A549 (cell line): ENCODE measurements at regions not wholly inside any gene's neighbourhood (a gene's known extent, or its start where the extent isn't known, plus 50 kb on each side); places are given as distances from the start of the nearest gene placed in this dataset.

Experiments used
- ATAC-seq, 2 experiments: fragments of 200-7000 bp in 1 of 2; fragments of >200 bp in 1 of 2; cut with Nextera tagmentation in 1 of 2; cut with Tn5 transposase in 1 of 2; 3 replicates each; pipeline versions ENCODE4 v1.8.0 to v1.9.1; 2018 to 2020; ENCODE audit warnings: mild to moderate bottlenecking in 1 of 2, moderate library complexity in 1 of 2
- CTCF ChIA-PET: fragments of 300-600 bp; sonication (Branson Sonifier 250); formaldehyde crosslinking; extraction: SDS; loops from one replicate; lab custom pipeline; 2021; ENCODE audit warnings: antibody characterized with exemption, inconsistent platforms; lab: Yijun Ruan, JAX
- POLR2A ChIA-PET: fragments of 350-600 bp; formaldehyde crosslinking; extraction: SDS; loops from one replicate; lab custom pipeline; 2021; ENCODE audit warnings: antibody characterized with exemption, inconsistent platforms; lab: Yijun Ruan, JAX
- DNase-seq, 2 experiments: peaks; one replicate each; pipeline versions ENCODE4 v3.0.0 to v3.0.0-alpha.2; 2011 to 2016; ENCODE audit warnings: low read depth in 1 of 2, low spot score in 1 of 2
- FAIRE-seq: peaks from 2 replicates; lab custom pipeline; 2011; peaks lifted over from hg19 to GRCh38; lab: Jason Lieb, UNC
- H3K27ac ChIP-seq, 2 experiments: fragments of >200 bp; sonication (Bioruptor Twin); formaldehyde crosslinking; 3 replicates each; pipeline ENCODE4 v1.5.1; 2016 to 2017
- H3K4me1 ChIP-seq: fragments of >200 bp; sonication (Bioruptor Twin); formaldehyde crosslinking; 3 replicates; pipeline ENCODE4 v1.6.1; 2016
- H3K4me2 ChIP-seq: fragments of >200 bp; sonication (Bioruptor Twin); formaldehyde crosslinking; 3 replicates; pipeline ENCODE4 v1.6.1; 2016
- H3K4me3 ChIP-seq: fragments of >200 bp; sonication (Bioruptor Twin); formaldehyde crosslinking; 3 replicates; pipeline ENCODE4 v1.5.1; 2016
- H3K9me3 ChIP-seq: fragments of >200 bp; sonication (Bioruptor Twin); formaldehyde crosslinking; 3 replicates; pipeline ENCODE4 v1.6.1; 2016
- CBX8 ChIP-seq: fragments of 200-600 bp; sonication (generic); IDR thresholded peaks from 2 replicates; pipeline ENCODE4 v1.6.1; 2016
- CHD4 ChIP-seq: fragments of 200-600 bp; sonication (generic); IDR thresholded peaks from 2 replicates; pipeline ENCODE4 v1.6.1; 2016; ENCODE audit warnings: antibody characterized with exemption, mild to moderate bottlenecking, borderline replicate concordance
- CTCF ChIP-seq: fragments of >200 bp; sonication (Bioruptor Twin); formaldehyde crosslinking; IDR thresholded peaks from 3 replicates; pipeline ENCODE4 v1.5.1; 2016
- EP300 ChIP-seq, 2 experiments: fragments of >200 bp; sonication (Bioruptor Twin); formaldehyde crosslinking; IDR thresholded peaks; 2 replicates in 1 of 2; 3 replicates in 1 of 2; pipeline ENCODE4 v1.6.1; 2016 to 2017
- ESRRA ChIP-seq: fragments of 150-350 bp; IDR thresholded peaks from 2 replicates; pipeline ENCODE4 v1.6.1; 2014; ENCODE audit warnings: mild to moderate bottlenecking, low read length, borderline replicate concordance
- FOSB ChIP-seq: fragments of 250-450 bp; sonication (Bioruptor Pico); IDR thresholded peaks from 2 replicates; pipeline ENCODE4 v1.5.0; 2020; ENCODE audit warnings: mild to moderate bottlenecking, moderate library complexity
- FOSL2 ChIP-seq, 2 experiments: fragments of 450-650 bp in 1 of 2; fragments of >200 bp in 1 of 2; sonication (Bioruptor Twin) in 1 of 2; formaldehyde crosslinking; IDR thresholded peaks; 2 replicates each; pipeline versions ENCODE4 v1.5.0 to v1.6.1; 2016 to 2020; ENCODE audit warnings: mild to moderate bottlenecking in 1 of 2, moderate library complexity in 1 of 2
- JUN ChIP-seq, 2 experiments: fragments of >200 bp; sonication (Bioruptor Twin); formaldehyde crosslinking; IDR thresholded peaks; 2 replicates in 1 of 2; 3 replicates in 1 of 2; pipeline ENCODE4 v1.6.1; 2016 to 2017
- JUNB ChIP-seq: fragments of >200 bp; sonication (Bioruptor Twin); formaldehyde crosslinking; IDR thresholded peaks from 2 replicates; pipeline ENCODE4 v1.6.1; 2016
- KDM1A ChIP-seq: fragments of 200-600 bp; sonication (generic); IDR thresholded peaks from 2 replicates; pipeline ENCODE4 v1.6.1; 2016; ENCODE audit warnings: low read depth, mild to moderate bottlenecking
- KDM5A ChIP-seq: fragments of 200-600 bp; sonication (generic); IDR thresholded peaks from 2 replicates; pipeline ENCODE4 v1.6.1; 2016; ENCODE audit warnings: antibody characterized with exemption, mild to moderate bottlenecking
- MAFK ChIP-seq: fragments of 450-650 bp; IDR thresholded peaks from 2 replicates; pipeline ENCODE4 v1.6.1; 2014; ENCODE audit not compliant: partially characterized antibody
- MAX ChIP-seq: IDR thresholded peaks from 2 replicates; pipeline ENCODE4 v1.6.1; 2012
- MAZ ChIP-seq: fragments of 150-350 bp; IDR thresholded peaks from 2 replicates; pipeline ENCODE4 v1.6.1; 2014; ENCODE audit warnings: antibody characterized with exemption, low read depth, low read length, borderline replicate concordance
- NR3C1 ChIP-seq: fragments of >200 bp; sonication (Bioruptor Twin); formaldehyde crosslinking; IDR thresholded peaks from 3 replicates; pipeline ENCODE4 v1.6.1; 2017
- PBX3 ChIP-seq: IDR thresholded peaks from 2 replicates; pipeline ENCODE4 v1.6.1; 2012
- POLR2A ChIP-seq: IDR thresholded peaks from 2 replicates; pipeline ENCODE4 v1.6.1; 2012; ENCODE audit warnings: mild to moderate bottlenecking, low read length
- POLR2AphosphoS2 ChIP-seq: conservative IDR thresholded peaks from 2 replicates; pipeline ENCODE4 v1.6.1; 2012; ENCODE audit warnings: low read length, improper control_type of control experiment, inconsistent platforms
- RARB ChIP-seq: fragments of 250-450 bp; sonication (Bioruptor Pico); IDR thresholded peaks from 2 replicates; pipeline ENCODE4 v1.8.0; 2021; ENCODE audit warnings: mild to moderate bottlenecking, moderate library complexity
- RCOR1 ChIP-seq: fragments of 150-350 bp; IDR thresholded peaks from 2 replicates; pipeline ENCODE4 v1.6.1; 2014; ENCODE audit warnings: antibody characterized with exemption, low read length, low read depth
- REST ChIP-seq: fragments of 200-600 bp; sonication (generic); IDR thresholded peaks from 2 replicates; pipeline ENCODE4 v1.6.1; 2016; ENCODE audit warnings: antibody characterized with exemption, mild to moderate bottlenecking, moderate library complexity
- RNF2 ChIP-seq: fragments of 200-600 bp; sonication (generic); IDR thresholded peaks from 2 replicates; pipeline ENCODE4 v1.6.1; 2016; ENCODE audit warnings: low read depth, mild to moderate bottlenecking, antibody characterized with exemption, moderate library complexity, borderline replicate concordance
- SMC3 ChIP-seq: fragments of >200 bp; sonication (Bioruptor Twin); formaldehyde crosslinking; IDR thresholded peaks from 3 replicates; pipeline ENCODE4 v1.6.1; 2018; ENCODE audit warnings: inconsistent platforms
- WGBS: methylation state at CpG from one replicate; pipeline ENCODE4 v1.1.6; 2017; ENCODE audit errors: missing lambda C conversion rate; 5-methylcytosine and 5-hydroxymethylcytosine counted together

GRCh38 chr10:81021428-81022129 is 483.9 kb downstream of the SH2D4B start:
- WGBS: 59% methylated on average over 3 of the region's 3 CpGs
- ATAC-seq (no peak), FAIRE-seq (no peak)
- no peak overlapping the region for H3K4me3 ChIP-seq
- CTCF ChIA-PET: no interaction called here
- no peak for TF ChIP-seq FOSL2 (IDR thresholded peaks at IDR 0.05)
- no peak for TF ChIP-seq FOSL2 (CRISPR knock-in tag; IDR thresholded peaks at IDR 0.05)
- TF ChIP-seq NR3C1: no peak
- no peak for TF ChIP-seq POLR2AphosphoS2
- TF ChIP-seq JUN (IDR thresholded peaks at IDR 0.05): no peak
- no peak for TF ChIP-seq CBX8
- no peak for TF ChIP-seq FOSB (CRISPR knock-in tag)
- TF ChIP-seq POLR2A: no peak
- TF ChIP-seq JUNB: no peak
- no peak for TF ChIP-seq PBX3
- TF ChIP-seq, all 56 proteins: peak for 0
- no peak for DNase-seq
- Histone ChIP-seq H3K4me2 (no peak overlapping the region), H3K27ac (no peak overlapping the region), H3K9me3 (no peaks in the 10 kb centered on the region), H3K4me1 (no peaks in the 10 kb centered on the region)
- POLR2A ChIA-PET: no interaction called here

GRCh38 chr10:81026591-81026990 is 488.9 kb downstream of the SH2D4B start:
- H3K4me2 ChIP-seq: no peak overlapping the region
- FAIRE-seq: no peak
- TF ChIP-seq CHD4: no peak
- TF ChIP-seq REST: no peak
- no peak for TF ChIP-seq MAFK
- no peak for TF ChIP-seq MAZ
- no peak for TF ChIP-seq RCOR1
- TF ChIP-seq CTCF: no peak
- TF ChIP-seq RARB (CRISPR knock-in tag): no peak
- WGBS: 2% methylated on average over 3 of the region's 3 CpGs
- H3K27ac ChIP-seq: no peak overlapping the region
- CTCF ChIA-PET: interaction anchor here (1.6 kb wide), 1 partner anchor 8 kb away, joined by 5 read pairs; no protein-coding TSS in a partner anchor
- no peak for ATAC-seq
- H3K4me1 ChIP-seq: no peaks in the 10 kb centered on the region
- POLR2A ChIA-PET: no interaction called here
- no peaks in the 10 kb centered on the region; the same call in 2 of the 3 replicates for H3K9me3 ChIP-seq
- H3K4me3 ChIP-seq: no peak overlapping the region
- no peak for DNase-seq

- POLR2A ChIA-PET: no interaction called here
- no peak for ATAC-seq
- CTCF ChIA-PET: interaction anchor here (1.6 kb wide), 1 partner anchor 9 kb away, joined by 5 read pairs; no protein-coding TSS in a partner anchor
- Histone ChIP-seq H3K9me3 (no peaks in the 10 kb centered on the region; the same call in 2 of the 3 replicates), H3K4me1 (no peaks in the 10 kb centered on the region), H3K4me3 (no peak overlapping the region), H3K4me2 (no peak overlapping the region), H3K27ac (no peak overlapping the region)
- DNase-seq: no peak
- no peak for FAIRE-seq
- WGBS: 0% methylated on average over 1 of the region's 1 CpG
- TF ChIP-seq POLR2AphosphoS2: no peak
- TF ChIP-seq KDM1A: no peak
- TF ChIP-seq RNF2: no peak
- no peak for TF ChIP-seq KDM5A
- TF ChIP-seq NR3C1: no peak
- TF ChIP-seq ESRRA: no peak
- no peak for TF ChIP-seq EP300 (IDR thresholded peaks at IDR 0.05)
- no peak for TF ChIP-seq MAZ
- no peak for TF ChIP-seq MAX
- no peak for TF ChIP-seq SMC3
These were observed 489.5 kb downstream of the SH2D4B start for GRCh38 chr10:81027223-81027622.
